Activated CD8-positive, alpha-beta T cell treated with anti-CD3 and anti-CD28 coated beads for 36 hours (primary cell): ENCODE measurements at regions not wholly inside any gene's neighbourhood (a gene's known extent, or its start where the extent isn't known, plus 50 kb on each side); places are given as distances from the start of the nearest gene placed in this dataset.

ENCODE experiments used
- ATAC-seq: fragments of 200-7000 bp; cut with Tn5 transposase; one replicate; pipeline ENCODE4 v1.10.0; 2021; ENCODE audit warnings: mild to moderate bottlenecking, moderate library complexity
- CTCF ChIA-PET: fragments of 350-600 bp; sonication (Branson Sonifier 250); formaldehyde crosslinking; loops from one replicate; lab custom pipeline; 2021; ENCODE audit warnings: antibody characterized with exemption; lab: Charles Lee
- POLR2A ChIA-PET: fragments of 350-600 bp; sonication (Branson Sonifier 250); formaldehyde crosslinking; loops from one replicate; lab custom pipeline; 2021; ENCODE audit warnings: antibody characterized with exemption; lab: Charles Lee
- DNase-seq: peaks from one replicate; pipeline ENCODE4 v3.0.0-alpha.2; 2020
- H3K27ac Mint-ChIP-seq: one replicate; pipeline ENCODE4 v1.8.0; 2021; ENCODE audit warnings: mild to moderate bottlenecking, mixed read lengths
- H3K27me3 Mint-ChIP-seq: one replicate; pipeline ENCODE4 v1.8.0; 2021; ENCODE audit warnings: mixed read lengths
- H3K36me3 Mint-ChIP-seq: one replicate; pipeline ENCODE4 v1.8.0; 2021; ENCODE audit warnings: low read depth, mixed read lengths
- H3K4me1 Mint-ChIP-seq: one replicate; pipeline ENCODE4 v1.8.0; 2021; ENCODE audit warnings: low read depth, mixed read lengths
- H3K4me3 Mint-ChIP-seq: one replicate; pipeline ENCODE4 v1.8.0; 2021; ENCODE audit warnings: mild to moderate bottlenecking, moderate library complexity, mixed read lengths
- H3K9me3 Mint-ChIP-seq: one replicate; pipeline ENCODE4 v1.8.0; 2021; ENCODE audit warnings: mixed read lengths
- intact Hi-C: fragments of 100-400 bp; cut with micrococcal nuclease; formaldehyde crosslinking; loops from one replicate; pipeline ENCODE4 v1.10.0; 2022
- TF ChIP-seq, protein P1 (sequence below): fragments of 200-600 bp; IDR thresholded peaks from one replicate; pipeline ENCODE4 v1.8.0; 2022; ENCODE audit warnings: antibody characterized with exemption, mild to moderate bottlenecking

GRCh38 chr6:95837890-95838289, 177.9 kb upstream of the FUT9 start:
- H3K9me3 Mint-ChIP-seq = no peaks in the 10 kb centered on the region

DNA sequence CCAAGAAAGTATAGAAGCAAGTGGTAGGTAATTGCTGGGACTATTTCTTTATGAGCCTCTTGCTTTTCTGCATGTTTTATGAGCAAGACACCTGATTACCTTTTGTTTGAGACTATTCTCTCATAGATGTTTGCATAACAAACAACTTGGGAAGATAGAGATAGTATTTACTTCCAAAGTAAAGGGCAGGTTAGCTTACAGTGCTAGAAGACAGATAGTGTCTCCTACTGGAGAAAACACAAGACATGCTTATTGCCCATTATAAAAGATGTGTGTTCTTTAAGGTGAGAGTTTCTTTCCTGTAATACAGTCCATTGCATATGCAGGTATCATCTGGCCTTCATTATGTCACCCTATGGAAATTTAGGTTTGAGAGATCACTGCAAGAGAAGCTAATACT, 174.2 kb upstream of the FUT9 start:
- TF ChIP-seq, protein P1, sequence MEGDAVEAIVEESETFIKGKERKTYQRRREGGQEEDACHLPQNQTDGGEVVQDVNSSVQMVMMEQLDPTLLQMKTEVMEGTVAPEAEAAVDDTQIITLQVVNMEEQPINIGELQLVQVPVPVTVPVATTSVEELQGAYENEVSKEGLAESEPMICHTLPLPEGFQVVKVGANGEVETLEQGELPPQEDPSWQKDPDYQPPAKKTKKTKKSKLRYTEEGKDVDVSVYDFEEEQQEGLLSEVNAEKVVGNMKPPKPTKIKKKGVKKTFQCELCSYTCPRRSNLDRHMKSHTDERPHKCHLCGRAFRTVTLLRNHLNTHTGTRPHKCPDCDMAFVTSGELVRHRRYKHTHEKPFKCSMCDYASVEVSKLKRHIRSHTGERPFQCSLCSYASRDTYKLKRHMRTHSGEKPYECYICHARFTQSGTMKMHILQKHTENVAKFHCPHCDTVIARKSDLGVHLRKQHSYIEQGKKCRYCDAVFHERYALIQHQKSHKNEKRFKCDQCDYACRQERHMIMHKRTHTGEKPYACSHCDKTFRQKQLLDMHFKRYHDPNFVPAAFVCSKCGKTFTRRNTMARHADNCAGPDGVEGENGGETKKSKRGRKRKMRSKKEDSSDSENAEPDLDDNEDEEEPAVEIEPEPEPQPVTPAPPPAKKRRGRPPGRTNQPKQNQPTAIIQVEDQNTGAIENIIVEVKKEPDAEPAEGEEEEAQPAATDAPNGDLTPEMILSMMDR = no peak

More at GRCh38 chr6:95837890-95838289, 177.9 kb upstream of the FUT9 start:
- TF ChIP-seq, protein P1 = no peak
- no peaks in the 10 kb centered on the region for H3K27me3 Mint-ChIP-seq
- no peaks in the 10 kb centered on the region for H3K4me1 Mint-ChIP-seq
- intact Hi-C loops = no loop called here
- no peaks in the 10 kb centered on the region for H3K36me3 Mint-ChIP-seq
- ChIA-PET POLR2A (no interaction called here), CTCF (no interaction called here)
- ATAC-seq = no peak
- H3K4me3 Mint-ChIP-seq = no peak overlapping the region
- H3K27ac Mint-ChIP-seq = no peak overlapping the region
- no peak for DNase-seq

DNA sequence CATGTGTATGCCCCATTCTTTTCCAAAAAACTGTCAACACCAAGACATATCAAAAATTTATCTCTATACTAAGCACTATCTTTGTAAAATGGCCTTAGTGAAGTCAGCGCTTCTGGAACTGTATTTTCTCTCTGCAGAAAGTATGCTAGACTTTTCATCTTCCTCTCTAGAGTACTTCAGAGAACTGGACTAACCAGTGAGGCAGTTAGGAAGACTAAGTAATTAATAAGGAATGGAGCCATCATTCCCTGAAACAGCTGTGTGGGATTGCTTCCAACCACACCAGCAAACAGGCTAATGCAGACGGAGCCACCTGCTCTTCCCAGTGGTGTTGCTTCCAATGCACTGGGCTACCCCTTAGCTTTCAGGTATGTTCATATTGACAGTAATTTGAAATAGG, 169.1 kb upstream of the FUT9 start:
- Mint-ChIP-seq H3K4me3 (no peak overlapping the region), H3K4me1 (no peaks in the 10 kb centered on the region), H3K36me3 (no peaks in the 10 kb centered on the region), H3K9me3 (no peaks in the 10 kb centered on the region), H3K27ac (no peak overlapping the region), H3K27me3 (no peaks in the 10 kb centered on the region)
- DNase-seq (no peak), ATAC-seq (no peak)
- TF ChIP-seq, protein P1 = no peak
- POLR2A ChIA-PET = no interaction called here
- CTCF ChIA-PET = no interaction called here
- intact Hi-C loops = no loop called here

More for the DNA sequence above, 174.2 kb upstream of the FUT9 start:
- Mint-ChIP-seq H3K4me1 (no peaks in the 10 kb centered on the region), H3K36me3 (no peaks in the 10 kb centered on the region), H3K4me3 (no peak overlapping the region), H3K27ac (no peak overlapping the region), H3K27me3 (no peaks in the 10 kb centered on the region), H3K9me3 (no peaks in the 10 kb centered on the region)
- ATAC-seq (no peak), DNase-seq (no peak)
- intact Hi-C loops = no loop called here
- ChIA-PET POLR2A (no interaction called here), CTCF (no interaction called here)

DNA sequence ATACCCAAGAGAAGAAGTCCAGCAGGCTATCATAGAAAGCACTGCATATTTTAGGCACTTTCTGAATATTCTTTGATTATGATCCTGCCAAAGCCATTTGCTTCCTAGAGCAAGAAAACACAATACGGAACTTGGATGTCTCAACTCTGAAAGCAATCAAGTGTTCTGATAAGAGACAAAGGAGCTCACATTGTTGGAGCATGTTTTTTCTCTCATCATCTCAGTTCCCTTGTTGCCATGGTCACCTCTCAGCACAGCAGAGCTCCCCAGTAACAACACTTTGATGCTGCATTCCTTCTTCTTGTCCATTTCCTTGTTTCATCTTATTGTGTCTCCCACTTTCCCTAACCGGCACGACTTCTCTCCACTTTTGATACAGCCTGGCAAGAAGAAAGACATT, 168.7 kb upstream of the FUT9 start:
- Mint-ChIP-seq H3K4me3 (no peak overlapping the region), H3K36me3 (no peaks in the 10 kb centered on the region), H3K27me3 (no peaks in the 10 kb centered on the region), H3K9me3 (no peaks in the 10 kb centered on the region), H3K4me1 (no peaks in the 10 kb centered on the region), H3K27ac (no peak overlapping the region)
- TF ChIP-seq, protein P1 = no peak
- no peak for ATAC-seq
- ChIA-PET CTCF (no interaction called here), POLR2A (no interaction called here)
- intact Hi-C loops = no loop called here
- no peak for DNase-seq

DNA sequence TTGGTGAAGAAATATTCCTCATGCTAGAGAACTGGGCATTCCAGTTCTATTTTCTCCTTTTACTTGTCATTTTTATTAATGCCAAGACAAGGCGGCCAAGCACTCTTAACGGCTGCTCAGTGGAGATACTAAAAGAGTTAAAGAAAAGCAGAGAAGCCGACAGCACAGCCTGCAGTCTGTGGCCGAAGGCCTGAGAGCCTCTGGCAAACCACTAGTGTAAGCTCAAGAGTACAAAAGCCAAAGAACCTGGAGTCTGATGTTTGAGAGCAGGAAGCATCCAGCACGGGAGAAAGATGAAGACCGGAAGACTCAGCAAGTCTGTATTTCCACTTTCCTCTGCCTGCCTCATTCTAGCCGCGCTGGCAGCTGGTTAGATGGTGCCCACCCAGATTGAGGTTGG, 167.1 kb upstream of the FUT9 start:
- Mint-ChIP-seq H3K27me3 (no peaks in the 10 kb centered on the region), H3K27ac (no peak overlapping the region), H3K9me3 (no peaks in the 10 kb centered on the region), H3K36me3 (no peaks in the 10 kb centered on the region), H3K4me1 (no peaks in the 10 kb centered on the region), H3K4me3 (no peak overlapping the region)
- intact Hi-C loops = no loop called here
- POLR2A ChIA-PET = no interaction called here
- TF ChIP-seq, protein P1 = no peak
- ATAC-seq (no peak), DNase-seq (no peak)
- CTCF ChIA-PET = no interaction called here
